GM19324 (cell line): ENCODE measurements at regions not wholly inside any gene's neighbourhood (a gene's known extent, or its start where the extent isn't known, plus 50 kb on each side); places are given as distances from the start of the nearest gene placed in this dataset.

ENCODE experiments used
- ATAC-seq: cut with Tn5 transposase; IDR thresholded peaks from one replicate; pipeline ENCODE4 v1.9.1; 2021; ENCODE audit warnings: mild to moderate bottlenecking, moderate library complexity; ENCODE audit not compliant: unreplicated experiment, low FRiP score

DNA sequence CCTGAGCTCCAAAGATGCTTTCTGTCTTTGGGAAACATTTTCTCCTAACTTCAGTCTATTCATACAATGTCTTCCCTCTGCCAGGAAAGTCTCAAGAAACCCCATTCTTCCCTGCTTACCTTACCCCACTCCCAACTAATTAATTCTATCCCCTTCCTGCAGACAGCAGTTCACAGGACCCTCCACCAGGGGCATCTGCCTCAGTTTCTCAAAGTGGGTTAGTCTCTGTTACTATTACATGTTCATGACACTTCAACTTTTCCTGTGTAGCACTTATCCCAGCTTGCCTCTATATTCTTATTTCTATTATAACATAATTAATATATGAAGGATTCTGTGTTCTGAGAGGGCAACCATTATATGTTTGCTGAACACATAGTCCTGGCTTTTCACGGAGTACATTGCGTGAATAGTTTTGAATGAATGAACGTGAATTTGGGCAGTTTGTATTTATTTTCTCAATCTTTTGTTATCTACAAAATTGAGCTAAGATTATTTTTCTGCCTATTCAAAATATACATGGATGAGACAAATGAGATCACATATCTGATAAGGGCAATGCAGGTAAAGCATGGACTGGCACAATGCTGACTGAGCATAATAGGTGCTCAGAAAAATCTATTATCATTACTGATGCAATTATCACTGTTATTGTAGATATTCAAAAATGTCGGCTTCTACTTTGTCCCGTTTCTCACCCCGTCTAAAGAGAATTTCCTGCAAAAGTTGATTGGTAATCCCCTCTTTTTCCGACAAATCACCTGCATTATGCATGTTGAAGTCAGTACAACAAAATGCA, 341.1 kb downstream of the BRINP1 start:
- ATAC-seq = no peak

DNA sequence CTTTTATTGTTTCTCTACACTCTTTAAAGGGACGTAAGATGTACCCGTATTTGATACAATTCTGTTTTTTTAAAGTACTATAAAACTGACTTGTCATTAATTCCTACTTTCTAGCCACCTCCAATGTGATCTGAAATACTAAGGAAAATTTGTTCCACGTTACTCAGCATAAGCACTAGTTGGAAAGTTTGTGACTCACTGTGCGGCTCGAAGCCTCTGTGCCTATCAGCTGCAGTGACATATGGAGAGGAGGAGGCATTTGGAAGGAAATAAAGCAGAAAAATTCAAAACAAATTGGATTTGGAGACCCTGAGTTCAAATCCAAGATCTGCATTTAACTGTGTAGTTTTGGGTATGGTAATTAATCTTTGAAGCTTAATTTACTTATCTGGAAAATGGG, 339.3 kb downstream of the BRINP1 start:
- ATAC-seq = no peak

DNA sequence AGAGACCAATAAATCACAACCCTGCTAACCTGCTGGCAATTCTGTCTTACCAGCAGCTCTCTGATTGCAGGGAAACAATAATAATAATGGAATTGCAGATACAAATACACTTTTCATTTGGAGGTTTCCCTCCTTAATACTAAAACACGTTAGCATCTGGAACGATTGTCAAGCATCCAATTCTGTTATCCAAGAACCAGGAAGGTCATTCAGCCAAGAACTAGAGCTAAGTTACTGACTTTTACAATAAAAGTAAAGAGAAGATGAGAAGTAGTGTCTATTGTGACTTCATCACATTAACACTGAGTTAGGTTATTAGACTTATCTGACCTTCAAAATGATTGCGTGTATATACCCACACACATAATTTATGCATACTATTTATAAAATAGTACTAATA, 335.6 kb downstream of the BRINP1 start:
- ATAC-seq = no peak

DNA sequence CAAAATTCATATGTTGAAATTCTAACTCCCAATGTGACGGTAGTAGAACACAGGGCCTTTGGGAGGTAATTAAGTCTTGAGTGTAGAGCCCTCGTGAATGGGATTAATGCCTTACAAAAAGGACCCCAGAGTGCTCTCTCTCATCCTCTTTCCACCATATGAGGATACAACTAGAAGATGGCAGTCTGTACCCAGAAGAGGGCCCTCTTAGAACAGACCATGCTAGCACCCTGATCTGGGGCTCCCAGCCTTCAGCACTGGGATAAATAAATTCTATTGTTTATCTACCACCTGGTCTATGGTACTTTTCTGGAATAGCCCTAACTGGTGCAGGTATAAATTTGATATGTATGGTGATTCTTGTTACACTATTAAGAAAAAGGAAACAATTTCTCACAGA, 332.3 kb downstream of the BRINP1 start:
- ATAC-seq = no peak

DNA sequence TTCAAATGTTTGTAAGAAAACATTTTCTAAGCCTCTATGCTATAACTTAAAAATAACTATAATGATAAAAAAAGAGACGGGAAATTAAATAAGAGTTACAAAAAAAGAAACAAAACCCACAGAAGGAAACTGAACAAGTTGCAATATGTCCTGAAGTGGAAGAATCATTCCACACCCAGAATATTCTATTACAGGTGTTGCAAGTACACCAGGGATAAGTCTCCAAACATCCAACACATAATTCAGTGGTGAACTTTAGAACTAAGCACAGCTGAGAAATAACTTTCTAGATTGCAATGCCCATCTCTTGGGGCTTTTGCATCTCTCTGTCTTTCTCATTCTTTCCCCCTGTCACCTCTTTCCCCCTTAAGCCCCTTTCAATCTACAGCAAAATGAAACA, 325.2 kb downstream of the BRINP1 start:
- ATAC-seq = no peak

DNA sequence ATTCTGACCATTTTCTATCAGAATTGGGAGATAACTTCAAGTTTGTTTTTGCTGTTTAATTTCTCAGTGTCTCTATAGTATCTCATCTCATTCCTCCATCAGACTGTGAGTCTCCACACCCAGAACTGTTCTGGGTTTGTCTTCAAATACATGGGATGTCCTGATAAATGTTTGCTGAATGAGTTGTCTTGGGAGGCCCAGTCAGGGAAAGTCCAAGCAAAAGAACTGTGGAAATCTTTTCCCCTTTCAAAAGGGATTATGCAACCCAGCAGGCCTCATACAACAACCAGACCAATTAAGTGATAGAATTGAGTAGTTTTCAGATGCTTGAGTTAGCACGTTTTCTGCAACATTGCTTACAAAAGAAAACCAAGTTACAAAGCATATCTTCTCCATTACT, 324.4 kb downstream of the BRINP1 start:
- no peak for ATAC-seq

DNA sequence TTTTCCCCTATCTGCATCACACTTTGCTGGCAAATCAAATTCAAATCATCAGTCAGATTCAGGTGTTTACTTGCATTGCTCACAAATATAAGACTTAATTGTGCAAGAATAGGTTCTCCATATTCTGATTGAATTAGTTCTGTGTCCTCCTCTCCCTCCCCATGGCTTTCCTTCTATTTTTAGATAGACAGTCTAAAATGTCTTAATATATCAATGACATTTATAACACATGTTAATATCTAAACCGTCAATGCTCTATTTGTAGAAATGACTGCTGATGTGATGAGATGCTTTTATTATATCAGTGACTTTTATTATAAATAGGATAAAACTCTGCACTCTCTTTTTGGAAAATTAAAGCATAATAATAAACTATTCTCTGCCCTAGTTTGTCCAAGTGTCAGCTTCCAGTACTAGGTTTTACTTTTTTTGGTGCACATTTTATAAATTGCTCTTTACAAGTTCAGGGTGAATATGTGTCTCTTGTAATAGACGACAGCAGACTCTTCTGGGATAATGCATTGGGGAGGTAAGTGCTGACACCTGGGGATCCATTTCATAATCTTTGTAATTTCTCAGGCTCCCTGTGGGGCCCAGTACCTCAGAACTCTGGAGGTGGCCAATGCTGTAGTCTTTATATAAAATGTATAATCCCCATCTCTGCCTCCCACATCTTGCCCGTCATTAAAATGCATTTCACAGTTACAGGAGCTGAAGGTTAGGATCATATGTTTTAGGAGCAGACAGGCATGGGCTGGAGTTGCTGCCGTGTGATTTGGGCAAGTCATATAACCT, 321.5 kb downstream of the BRINP1 start:
- no peak for ATAC-seq

DNA sequence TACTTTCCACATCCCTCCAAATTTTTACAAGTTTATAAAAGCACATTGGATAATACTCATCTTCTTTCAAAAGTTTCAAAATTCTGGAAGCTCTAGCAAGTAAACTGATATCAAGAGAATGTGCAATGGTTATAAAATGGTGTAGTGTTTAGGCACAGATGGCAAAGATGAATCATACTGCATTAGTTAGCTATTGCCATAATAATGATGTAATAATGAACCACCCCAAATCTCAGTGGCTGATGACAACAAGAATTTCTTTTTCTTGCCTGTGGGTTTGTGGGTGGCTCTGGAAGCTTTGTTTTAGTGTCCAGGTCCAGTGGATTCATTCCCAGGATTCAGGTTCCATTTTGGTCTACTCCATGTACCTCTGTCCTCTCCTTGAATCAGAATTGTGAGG, 319.0 kb downstream of the BRINP1 start:
- no peak for ATAC-seq

DNA sequence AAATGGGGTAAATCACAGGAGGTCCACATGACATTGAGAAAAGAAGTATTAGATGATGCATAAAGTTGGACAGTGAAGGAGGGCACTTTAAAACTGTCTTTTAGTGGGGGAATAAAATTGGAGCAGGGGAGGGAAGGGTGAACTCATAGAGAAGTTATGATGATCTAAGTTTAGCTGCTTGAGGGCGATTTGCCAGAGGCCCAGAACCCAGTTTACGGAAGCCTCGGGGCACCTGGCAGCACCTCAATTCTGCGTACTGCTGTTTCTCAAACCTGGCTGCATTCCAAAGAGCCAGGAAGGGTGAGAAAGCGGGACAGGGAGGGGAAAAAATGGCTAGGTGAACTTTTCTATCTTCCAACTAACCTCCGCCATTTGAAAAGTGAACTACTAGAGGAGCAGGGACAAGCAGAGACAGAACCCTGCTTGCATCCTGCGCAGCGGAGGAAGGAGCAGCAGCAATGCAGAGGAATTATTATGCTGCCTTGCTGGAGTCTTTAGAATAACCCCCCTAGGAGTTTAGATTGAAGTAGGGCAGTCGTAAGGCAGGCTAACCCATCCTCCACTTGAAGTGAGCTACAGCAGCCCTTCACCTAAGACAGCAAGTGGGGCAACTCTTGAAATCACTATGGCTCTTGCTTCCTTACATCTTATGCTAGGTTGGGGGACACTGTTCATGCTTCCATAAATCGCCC, 316.8 kb downstream of the BRINP1 start:
- no peak for ATAC-seq

DNA sequence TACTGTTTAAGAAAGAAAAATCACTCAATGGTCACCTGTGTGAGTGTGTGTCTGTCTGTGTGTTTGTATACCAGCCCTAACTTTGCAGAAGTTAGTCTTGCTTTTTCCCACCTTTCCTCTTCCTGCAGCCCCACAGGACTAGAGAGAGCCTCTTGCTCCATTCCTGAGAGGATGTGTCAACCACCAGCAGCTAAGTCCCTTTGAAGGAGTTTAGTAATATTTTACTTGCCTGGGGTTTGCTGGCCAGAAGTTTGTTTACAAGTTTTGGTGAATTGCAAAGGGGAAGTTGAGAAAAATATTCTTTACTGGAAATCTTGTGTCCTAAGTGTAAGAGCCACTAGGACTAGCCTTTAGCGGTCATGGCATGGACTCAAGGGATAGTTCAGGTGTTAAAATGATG, 316.2 kb downstream of the BRINP1 start:
- ATAC-seq = no peak

DNA sequence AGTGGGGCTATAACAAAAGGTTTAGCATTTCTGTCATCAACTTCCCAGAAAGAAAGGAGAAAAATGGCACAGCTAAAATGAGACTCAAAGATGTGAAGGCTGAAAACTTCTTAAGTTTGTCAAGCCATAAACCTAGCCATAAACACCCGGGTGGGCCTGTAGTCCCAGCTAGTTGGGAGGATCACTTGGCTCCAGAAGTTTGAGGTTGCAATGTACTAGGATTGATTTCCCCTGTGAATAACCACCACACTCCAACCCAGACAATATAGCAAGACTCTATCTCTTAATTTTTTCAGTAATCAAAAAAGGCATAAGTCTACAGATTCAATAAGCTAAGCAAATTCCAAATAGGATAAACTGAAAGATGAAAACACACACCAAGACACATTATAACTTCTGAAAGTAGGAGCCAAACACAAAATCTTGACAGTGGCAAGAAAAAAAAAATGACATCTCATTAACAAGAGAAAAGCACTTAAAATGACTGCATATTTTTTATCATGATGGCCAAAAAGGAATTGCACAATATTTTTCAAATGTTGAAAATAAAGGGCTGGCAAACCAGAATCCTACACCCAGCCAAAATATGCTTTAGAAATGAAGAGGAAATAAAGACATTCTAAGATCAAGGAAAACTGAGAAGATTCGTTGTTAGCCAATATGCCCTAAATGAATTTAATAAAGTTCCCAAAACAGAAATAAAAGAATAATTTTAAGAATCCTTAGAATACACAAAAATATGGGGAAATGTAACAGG, 308.4 kb downstream of the BRINP1 start:
- ATAC-seq = no peak

DNA sequence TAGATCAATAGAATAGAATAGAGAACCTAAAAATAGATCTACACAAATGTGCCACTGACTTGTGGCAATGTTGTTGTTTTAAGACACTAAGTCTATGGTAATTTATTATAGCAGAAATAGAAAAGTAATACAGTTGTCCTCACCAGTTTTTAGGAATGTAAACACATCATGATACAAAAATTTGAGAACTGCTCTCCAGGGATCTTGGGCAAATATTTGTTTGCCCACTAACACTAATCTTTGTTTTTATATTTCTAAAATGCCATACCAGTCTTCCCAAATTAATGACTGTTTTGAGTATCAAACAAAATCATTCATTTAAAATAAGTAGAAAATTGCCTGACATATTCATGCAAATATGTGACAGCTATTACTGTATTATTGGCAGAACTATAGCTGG, 297.6 kb downstream of the BRINP1 start:
- ATAC-seq = no peak

DNA sequence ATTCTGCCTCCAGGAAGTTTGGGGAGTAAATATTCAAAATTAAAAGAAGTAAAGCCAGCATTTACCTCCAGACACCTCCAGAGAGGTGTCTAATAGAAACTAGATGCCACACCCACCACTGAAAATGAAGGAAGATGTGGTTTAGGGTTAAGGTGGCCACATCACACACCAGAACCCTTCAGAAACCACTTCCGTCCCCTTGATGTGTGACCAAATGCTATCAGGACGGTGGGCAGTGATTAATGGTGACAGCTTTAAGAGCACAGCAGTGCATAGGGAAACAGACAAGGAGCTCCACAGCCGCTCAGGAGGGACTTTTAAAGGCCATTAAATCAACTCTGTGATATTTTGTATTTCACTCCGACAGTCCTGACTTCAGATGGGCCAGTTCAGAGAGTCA, 295.2 kb downstream of the BRINP1 start:
- ATAC-seq = no peak

DNA sequence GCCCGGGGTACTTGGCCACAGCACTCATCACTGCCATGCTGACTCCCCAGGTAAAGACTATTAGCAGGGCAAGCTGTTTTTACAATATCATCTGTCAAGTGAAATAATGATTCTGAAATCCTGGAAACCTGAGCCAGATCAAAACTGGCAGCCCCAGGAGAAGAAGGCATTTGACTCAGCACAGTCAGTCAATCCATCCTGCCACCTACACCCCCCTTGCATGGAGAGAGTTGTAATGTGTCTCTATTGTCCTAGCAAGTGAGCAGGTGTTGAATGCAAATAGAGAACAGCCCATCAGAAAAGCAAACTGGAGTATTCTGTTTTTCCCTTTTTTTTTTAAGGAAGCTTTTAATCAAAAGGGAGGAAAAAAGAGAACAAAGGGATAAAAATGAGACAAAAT, 291.2 kb downstream of the BRINP1 start:
- no peak for ATAC-seq

DNA sequence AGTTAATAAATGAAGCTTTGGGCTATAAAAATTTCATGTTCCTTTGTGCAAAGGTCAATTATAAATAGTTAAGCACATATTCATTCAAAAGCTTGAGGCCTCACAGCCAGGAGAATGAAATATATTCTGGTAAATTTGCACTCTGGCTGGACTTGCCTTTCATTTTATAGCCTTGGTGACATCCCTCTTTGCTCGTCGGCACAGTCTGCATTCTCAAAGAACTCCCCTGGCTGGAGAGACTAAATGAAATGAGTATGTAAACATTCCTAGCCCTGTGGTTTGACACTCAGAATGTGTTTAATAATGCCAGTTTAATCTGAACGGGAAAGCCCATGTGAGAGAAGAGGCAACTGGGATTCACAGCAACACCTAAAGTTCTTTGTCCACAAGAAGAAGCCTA, 285.6 kb downstream of the BRINP1 start:
- ATAC-seq = no peak

DNA sequence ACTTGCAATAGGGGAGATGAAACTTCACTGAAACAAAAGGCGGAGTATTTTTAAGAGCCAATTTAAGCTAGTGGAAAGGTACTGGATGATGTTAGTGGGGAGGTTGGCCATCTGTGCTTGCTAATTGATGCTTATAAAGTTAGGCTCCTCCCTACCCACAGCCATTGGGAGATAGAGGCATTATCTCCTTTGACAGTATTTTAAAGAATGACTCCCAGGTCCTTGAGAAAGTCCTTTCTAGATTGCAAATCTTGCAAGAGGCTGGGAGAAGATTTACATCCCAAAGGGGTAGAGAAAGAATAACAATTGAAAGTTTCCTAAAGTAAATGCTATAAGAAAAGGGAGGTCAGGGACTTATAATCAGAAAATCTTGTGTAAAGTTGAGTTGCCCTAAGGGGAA, 282.6 kb downstream of the BRINP1 start:
- ATAC-seq = no peak

DNA sequence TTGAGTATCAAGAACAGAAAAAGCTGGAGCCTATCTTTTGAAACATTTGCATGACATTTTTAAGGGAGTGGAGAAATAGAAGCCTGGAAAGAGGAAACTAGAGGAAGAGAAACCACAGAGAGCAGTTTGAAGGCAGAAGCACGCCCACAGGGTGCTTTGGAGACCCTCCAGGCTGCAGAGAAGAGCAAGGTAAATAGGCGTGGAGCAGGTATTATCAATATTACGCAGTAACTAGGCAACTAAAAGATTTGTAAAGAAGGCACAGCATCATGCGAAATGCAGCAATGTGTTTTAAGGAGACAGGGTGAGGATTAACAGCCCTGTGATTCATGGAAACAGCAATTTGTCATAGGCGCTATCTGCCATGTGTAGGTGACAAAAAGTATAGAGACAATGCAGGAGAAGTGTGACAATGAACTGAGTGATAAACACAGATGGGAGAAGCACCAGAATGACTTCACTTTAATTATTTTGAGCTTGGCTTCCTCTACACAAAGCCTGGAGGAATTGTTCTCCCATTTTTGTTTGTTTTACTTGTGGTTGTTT, 281.2 kb downstream of the BRINP1 start:
- ATAC-seq = no peak

DNA sequence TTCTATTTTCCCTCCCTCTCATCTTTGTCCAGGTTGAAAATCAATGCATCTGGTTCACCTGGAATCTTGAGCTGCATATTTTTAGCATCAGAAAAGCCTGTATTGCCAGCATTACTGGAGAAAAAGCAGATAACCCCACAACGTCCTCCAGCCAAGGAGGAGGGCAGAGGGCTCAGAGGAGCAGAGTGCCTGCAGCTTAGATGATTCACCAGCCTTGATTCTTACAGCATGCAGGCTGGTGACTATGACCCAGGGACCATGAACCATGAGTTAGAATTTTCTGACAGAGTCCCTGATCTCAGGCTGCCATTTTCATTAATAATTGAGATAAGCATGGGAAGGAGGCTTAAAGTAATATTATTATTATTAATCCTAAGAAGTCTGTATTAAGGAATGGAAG, 278.2 kb downstream of the BRINP1 start:
- no peak for ATAC-seq

DNA sequence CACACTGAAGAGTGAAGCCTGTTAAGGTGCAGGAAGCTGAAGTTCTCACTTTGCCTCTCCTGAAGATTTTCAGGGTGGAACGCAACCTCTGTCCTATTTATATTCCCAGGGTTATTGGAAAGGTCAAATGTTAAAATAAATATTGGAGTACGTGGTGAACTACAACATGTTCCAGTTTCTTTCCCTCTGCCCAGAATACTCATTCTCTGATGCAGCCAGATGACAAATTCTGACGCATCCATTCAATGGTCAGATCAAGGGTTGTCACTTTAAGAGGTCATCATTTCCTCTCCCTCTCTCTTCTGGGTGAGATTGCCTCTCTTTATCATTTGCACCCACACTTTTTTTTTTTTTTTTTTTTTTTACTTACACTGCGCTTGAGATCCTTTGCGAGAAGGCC, 277.1 kb downstream of the BRINP1 start:
- no peak for ATAC-seq

DNA sequence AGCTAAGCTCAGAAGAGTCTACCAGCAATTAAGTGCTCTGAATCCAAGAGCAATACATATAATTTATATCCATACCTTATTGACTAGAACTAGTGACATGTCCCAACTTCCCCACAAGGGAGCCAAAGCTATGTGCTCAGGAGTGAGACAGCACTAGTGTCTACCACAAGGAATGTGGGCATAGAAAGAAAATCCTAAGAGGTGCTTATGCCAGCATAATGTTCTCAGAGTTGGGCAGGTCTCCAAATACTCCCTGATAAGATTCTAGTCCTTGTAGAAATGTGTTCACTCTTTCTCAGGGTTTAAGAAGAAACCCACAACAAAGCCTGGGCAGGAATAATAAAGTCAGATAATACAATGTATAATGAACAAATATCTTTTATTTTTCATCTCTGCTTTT, 275.1 kb downstream of the BRINP1 start:
- ATAC-seq = no peak

DNA sequence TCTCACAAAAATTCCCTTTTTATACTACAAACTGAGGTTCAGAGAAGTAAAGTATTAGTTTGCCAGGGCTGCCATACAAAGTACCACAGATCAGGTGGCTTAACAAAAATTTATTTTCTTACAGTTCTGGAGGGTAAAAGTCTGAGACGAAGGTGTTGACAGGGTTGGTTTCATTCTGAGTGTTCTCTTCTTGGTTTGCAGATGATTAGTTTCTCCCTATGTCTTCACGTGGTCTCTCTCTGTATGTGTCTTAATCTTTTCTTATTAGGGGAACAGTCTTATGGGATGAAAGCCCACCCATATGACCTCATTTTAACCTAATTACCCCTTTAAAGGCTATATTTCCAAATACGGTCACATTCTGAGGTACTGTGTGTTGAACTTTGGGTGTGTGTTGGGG, 274.2 kb downstream of the BRINP1 start:
- no peak for ATAC-seq
